Cerebellar cortex (tissue), 1 donor: ENCODE measurements at regions not wholly inside any gene's neighbourhood (a gene's known extent, or its start where the extent isn't known, plus 50 kb on each side); places are given as distances from the start of the nearest gene placed in this dataset.

Experiments
- DNase-seq: peaks from one replicate; pipeline ENCODE4 v3.0.0-alpha.2; 2015; ENCODE audit warnings: low spot score

GRCh38 chr2:220057391-220057790 lies 430.0 kb downstream of the SLC4A3 start:
- no peak for DNase-seq

- no peak for DNase-seq
Observed at GRCh38 chr2:220057916-220058315, 430.5 kb downstream of the SLC4A3 start.

- DNase-seq: no peak
Observed at GRCh38 chr2:220064111-220065030, 436.9 kb downstream of the SLC4A3 start.

GRCh38 chr2:220065581-220065980 lies 438.2 kb downstream of the SLC4A3 start:
- no peak for DNase-seq

- DNase-seq: no peak
Observed at GRCh38 chr2:220068846-220069245, 441.4 kb downstream of the SLC4A3 start.

- DNase-seq: no peak
Observed at GRCh38 chr2:220070349-220070748, 442.9 kb downstream of the SLC4A3 start.

- no peak for DNase-seq
Observed at GRCh38 chr2:220071696-220072095, 444.3 kb downstream of the SLC4A3 start.

GRCh38 chr2:220072669-220073220 lies 445.3 kb downstream of the SLC4A3 start:
- no peak for DNase-seq

GRCh38 chr2:220075835-220076234 lies 448.4 kb downstream of the SLC4A3 start:
- no peak for DNase-seq

GRCh38 chr2:220076734-220077133 lies 449.3 kb downstream of the SLC4A3 start:
- DNase-seq: no peak

GRCh38 chr2:220077488-220077887 lies 450.1 kb downstream of the SLC4A3 start:
- no peak for DNase-seq

GRCh38 chr2:220078439-220078838 lies 451.0 kb downstream of the SLC4A3 start:
- no peak for DNase-seq

GRCh38 chr2:220079595-220079994 lies 452.2 kb downstream of the SLC4A3 start:
- DNase-seq: no peak

GRCh38 chr2:220081171-220081570 lies 453.7 kb downstream of the SLC4A3 start:
- DNase-seq: no peak

GRCh38 chr2:220090050-220090449 lies 462.6 kb downstream of the SLC4A3 start:
- no peak for DNase-seq

- no peak for DNase-seq
Observed at GRCh38 chr2:220096406-220096805, 469.0 kb downstream of the SLC4A3 start.

- DNase-seq: no peak
Observed at GRCh38 chr2:220101980-220102379, 474.6 kb downstream of the SLC4A3 start.

- no peak for DNase-seq
Observed at GRCh38 chr2:220103596-220103995, 476.2 kb downstream of the SLC4A3 start.

GRCh38 chr2:220104871-220105351 lies 477.5 kb downstream of the SLC4A3 start:
- DNase-seq: no peak

- no peak for DNase-seq
Observed at GRCh38 chr2:220106065-220106464, 478.6 kb downstream of the SLC4A3 start.

- no peak for DNase-seq
Observed at GRCh38 chr2:220107380-220107791, 480.0 kb downstream of the SLC4A3 start.

GRCh38 chr2:220114443-220114842 lies 487.0 kb downstream of the SLC4A3 start:
- no peak for DNase-seq

- no peak for DNase-seq
Observed at GRCh38 chr2:220117025-220117424, 489.6 kb downstream of the SLC4A3 start.
